GM12892 (cell line): ENCODE measurements at regions not wholly inside any gene's neighbourhood (a gene's known extent, or its start where the extent isn't known, plus 50 kb on each side); places are given as distances from the start of the nearest gene placed in this dataset.

Experiments
- POLR2A ChIP-seq: IDR thresholded peaks from 2 replicates; pipeline ENCODE4 v1.6.1; 2011; ENCODE audit warnings: low read depth, low read length, control low read depth
- POLR2AphosphoS5 ChIP-seq: IDR thresholded peaks from 2 replicates; pipeline ENCODE4 v1.6.1; 2011; ENCODE audit warnings: low read depth, low read length, control low read depth

DNA sequence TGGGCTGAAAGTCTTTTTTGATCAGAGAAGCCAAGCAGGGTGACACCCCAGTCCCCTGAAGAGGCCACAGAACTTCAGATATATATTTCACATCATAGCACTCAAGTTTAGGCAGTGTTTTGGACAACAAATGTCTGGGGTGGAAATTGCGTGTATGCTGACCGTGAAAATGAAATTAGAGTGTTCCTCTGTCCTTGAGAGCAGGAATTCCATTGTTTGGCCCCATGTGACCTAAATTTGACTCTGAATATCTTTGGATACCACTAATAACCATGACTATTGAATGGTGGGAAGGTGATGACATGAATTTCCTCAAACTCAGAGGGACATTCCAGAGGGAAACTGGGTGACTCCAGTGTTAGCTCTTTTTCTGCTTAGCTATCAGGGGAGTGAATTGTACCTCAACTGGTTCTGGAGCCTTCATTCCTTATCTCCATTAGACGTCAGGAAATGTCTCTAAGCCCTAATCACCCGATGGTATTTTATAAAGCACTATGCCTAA, 263.5 kb upstream of the RASGRP1 start:
- TF ChIP-seq POLR2A: no peak
- no peak for TF ChIP-seq POLR2AphosphoS5
